Stimulated activated CD8-positive, alpha-beta memory T cell treated with anti-CD3 and anti-CD28 coated beads, Interleukin-12 subunit alpha, Interleukin-12 subunit beta, amount 100 ng/mL, for 24 hours (primary cell): ENCODE measurements at regions not wholly inside any gene's neighbourhood (a gene's known extent, or its start where the extent isn't known, plus 50 kb on each side); places are given as distances from the start of the nearest gene placed in this dataset.

Experiments used
- DNase-seq: peaks from one replicate; pipeline ENCODE4 v3.0.0-alpha.2; 2020; ENCODE audit errors: extremely low read depth

DNA sequence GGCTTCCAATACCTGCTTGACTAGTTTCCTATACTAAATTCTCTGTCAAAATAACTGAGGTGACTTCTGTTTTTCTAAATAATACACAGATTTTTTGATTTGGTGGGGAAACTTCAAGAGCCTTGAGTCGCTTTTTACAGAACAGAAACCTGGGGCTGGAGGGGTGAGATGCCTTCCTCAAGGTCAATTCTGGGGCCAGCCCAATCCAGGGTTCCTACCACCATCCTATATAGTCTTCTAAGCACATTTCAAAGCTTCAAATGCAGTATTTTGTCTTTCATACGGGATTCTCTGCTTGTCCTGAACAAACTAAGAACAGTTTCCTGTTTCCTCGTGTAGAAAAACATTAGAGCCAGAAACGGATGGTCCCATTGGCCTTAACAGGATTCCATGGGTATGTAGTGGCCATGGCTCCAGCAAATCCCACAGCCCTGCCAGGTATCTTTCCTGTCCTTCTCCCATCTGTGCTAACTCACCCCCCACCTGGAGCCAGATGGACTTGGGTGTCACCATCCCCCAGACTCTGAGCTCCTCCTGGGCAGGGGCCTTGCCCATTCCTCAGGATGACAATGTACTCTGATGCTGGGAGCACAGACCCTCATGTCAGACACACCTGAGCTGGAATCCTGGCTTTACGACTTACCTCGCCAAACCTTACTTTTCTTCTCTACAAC, 146.9 kb downstream of the KLF13 start:
- DNase-seq: no peak

DNA sequence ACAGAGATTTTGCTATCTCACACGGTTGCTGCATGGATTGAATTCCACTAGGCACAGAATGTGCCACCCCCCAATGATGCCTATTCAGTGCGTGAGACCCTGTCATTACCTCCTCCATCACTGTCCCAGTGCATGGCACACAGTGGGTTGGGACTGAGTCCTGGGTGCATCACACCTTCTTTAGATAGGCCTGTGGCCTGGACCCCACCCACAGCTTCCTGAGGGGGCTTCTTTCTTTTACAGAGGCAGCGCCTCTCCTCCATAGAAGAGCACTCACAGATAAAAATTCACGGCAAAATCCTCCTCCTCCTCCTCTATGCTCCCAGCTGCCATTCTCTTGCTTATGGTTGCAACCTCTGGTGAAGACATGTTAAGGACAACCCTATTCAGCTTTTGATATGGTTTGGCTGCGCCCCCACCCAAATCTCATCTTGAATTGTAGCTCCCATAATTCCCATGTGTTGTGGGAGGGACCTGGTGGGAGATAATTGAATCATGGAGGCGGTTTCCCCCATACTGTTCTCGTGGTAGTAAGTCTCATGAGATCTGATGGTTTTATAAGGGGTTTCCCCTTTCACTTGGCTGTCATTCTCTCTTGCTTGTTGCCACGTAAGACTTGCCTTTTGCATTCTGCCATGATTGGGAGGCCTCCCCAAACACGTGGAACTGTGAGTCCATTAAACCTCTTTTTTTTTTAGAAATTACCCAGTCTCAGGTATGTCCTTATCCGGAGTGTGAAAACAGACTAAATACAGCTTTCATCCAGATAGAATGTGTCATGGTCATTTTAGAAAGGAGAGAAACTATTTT, 147.6 kb downstream of the KLF13 start:
- DNase-seq: no peak

DNA sequence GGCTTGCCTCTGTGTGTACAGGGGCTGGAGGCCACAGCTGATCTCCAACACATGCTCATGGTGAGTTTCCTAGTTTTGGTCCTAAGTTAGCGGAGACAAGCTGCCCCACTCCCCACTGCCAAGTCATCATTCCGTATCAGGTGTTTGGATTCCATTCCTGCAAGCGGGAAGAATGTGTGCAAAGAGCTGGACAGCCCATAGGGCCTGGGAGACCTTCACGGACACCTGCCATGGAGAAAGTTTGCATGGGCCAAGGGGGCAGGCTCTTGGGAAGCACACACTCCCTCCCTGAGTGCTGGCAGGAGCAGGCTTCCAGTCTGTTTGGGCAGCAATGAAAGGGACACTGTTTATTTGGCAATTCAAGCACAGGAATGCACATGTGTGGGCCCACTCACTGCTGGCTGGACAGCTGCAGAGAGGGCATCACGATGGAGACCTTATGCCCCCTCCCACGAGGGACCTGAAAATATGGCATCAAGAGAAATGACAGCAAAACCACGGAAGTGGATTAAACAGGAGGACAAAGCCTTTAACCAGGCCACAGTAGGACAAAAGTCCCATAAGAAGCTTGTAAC, 149.7 kb downstream of the KLF13 start:
- no peak for DNase-seq

DNA sequence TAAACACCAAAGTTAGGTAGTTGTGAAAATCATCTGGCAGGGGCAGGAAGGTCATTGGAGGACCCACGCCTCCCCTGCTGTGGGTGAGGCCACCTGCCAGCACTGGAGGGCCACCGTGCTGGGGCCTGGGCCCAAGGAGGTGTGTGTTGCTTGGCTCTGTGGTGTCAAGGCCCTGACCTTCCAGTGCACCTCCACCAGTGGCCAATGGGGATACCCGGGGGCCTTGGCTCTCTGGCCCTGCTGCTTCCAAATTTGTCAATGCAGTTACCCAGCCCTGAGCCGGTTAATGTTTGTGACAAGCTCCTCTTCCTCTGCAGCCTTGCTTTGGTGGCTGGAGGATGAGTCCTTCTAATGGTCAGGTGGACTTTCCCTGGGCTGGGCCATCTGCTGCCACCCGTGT, 150.2 kb downstream of the KLF13 start:
- DNase-seq: no peak

DNA sequence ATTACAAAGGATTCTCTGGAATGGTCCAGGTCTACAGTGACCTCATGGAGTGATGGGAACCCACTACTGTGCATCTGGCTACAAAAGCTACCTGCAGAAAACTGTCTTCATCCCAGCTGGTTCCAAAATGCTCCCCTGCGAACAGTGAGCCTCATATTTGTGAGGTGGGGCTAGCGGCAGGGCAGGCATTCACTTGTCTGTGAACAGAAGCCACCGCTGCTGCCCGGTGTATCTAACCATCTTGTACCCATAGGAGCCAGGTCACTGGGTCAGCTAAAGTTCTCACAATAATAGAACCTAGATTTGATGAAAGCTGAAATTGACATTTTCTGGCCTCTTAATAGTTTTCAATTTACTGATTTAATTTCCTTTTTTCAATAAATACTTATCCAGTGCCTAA, 150.7 kb downstream of the KLF13 start:
- no peak for DNase-seq

DNA sequence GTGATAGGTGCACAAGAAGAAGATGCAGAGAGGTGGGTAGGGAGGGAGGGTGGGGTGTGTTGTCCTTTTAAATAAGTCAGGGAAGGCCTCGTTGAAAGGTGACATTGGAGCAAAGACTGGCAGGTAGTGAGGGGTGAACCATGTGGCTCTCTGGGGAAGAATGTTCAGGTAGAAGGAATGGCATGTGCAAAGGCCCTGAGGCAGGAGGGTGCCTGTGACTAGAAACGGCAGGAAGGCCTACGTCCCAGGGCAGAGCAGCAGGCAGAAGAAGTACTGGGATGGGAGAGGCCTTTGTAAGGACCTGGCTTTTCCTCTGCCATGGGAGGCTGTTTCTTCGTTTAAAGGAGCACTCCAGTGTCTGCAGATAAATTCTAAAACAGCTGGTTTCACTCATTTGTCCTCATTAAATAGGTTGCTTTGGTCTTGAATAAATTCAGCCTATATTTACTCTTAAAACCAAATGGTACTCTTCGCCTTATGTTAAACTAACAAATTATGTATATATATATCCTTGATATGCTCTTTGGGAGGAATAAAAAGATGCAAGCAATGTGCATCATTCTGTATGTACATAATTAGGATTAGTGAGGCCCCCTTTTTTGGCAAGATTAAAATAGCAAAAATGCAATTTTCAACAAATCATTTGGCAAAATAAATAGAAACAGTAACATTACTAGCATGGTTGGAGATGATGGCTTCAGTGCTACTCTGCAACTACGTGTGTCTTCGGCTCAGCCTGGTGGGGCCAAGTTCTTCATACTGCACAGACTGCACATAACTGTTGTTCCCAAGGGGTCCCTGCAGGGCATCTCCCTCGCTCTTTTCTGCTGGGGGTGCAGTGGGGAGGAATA, 151.4 kb downstream of the KLF13 start:
- no peak for DNase-seq

DNA sequence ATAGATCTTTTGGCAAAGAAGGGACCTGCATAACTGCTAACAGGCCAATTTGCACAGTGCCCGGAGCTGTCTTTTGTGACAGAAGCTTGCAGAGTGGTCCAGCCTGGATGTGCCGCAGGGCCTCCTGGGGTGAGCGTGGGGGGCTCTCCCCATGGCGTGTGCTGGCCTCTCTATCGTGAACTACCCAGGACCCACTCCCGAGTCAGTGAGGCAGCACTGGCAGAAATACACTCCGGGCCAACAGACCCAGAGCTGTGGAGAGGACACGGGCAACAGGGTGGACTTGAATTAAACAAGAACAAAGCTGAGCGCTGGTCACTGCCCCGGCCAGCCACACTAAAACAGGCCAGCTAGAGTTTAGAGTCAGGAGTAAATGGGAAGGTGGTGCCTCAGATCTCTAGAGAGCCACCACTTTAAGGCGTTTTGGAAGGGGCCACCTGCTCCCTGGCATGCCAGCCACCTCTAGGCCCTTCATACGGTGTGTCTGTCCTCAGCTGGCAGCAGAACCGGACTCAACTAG, 152.1 kb downstream of the KLF13 start:
- no peak for DNase-seq

DNA sequence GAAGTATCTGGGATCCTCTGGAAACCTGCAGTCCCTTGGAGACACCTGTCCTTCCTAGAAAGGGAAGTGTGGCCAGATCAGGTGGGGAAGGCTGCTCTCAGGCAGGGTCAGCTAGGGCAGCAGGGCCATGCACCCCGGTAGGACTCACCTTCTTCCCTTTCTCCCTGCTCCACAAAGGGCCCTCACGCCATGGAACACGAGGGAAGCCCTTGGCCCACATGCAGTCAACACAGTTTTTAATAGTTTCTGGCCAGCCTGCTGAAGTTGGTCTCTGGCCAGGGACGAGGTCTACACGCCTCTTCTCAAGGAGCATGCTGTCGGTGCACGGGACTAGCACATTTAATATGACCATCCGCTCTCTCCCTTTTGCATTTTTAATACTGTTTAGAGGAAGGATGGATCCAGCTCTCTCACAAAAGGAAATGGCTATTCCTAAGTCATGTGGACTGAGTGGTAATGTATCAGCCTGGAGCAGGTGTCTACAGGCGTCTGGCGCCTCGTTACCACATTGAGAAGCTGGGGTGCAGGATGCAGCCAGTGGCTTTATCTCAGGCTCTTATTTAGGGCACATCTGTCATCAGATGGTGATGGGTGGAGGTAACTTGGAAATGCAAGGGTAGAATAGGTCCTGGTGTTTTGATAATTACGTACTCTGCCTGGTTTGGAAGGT, 153.9 kb downstream of the KLF13 start:
- DNase-seq: no peak

DNA sequence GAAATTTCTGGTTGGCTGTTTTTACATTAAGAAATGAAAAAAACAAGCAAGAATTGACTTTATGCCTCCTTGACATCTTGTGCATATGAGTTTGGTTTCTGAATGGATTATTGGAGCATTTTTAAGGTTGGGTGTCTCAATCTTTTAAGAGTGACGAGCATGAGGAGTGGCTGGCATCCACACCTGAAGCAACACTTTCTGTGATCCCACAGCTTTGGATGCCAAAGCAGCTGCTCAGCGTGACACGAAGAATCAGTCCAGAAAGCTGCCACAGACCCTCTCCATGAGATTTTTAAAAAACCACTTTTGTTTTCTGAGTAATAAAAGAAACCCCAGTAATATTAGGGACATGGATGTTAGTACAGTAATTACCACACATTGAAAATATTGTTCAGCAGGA, 154.5 kb downstream of the KLF13 start:
- DNase-seq: no peak

DNA sequence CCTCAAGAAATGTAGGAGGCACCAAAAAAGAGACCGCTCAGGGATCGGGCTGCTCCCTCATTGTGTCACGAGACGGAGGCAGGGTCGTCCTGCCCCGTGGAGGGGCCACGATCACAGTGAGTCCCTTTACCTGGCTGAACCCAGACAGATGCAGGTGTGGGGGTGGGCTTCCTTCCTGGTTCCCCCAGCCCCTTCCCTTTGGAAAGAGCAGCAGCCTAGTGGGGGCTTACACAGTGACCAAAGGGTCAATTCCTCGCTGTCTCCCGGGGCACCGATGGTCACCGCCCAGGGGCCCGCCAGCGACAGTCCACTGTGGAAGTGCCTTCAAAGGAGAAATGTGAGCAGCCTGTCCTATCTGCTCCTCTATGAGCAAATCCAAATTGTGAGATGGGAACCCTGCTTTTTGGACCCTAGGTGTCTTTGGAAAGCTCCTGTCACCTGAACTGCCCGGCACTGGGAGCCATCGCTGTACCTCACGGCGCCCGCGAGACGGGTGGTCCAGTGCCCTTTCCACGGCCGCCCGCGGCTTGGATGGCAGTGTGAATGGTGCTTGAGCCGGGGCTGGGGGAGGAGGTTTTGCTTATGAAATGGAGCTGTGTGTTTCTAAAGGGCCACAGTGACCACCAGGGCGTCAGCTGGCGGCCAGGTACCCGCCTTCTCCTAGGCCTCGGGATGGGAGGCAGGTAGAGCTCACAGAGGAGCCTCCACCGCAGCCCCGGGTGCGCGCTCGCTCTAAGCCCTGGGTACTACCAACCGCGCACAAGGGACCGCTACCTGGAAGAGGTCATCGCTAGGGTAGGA, 155.7 kb downstream of the KLF13 start:
- no peak for DNase-seq

DNA sequence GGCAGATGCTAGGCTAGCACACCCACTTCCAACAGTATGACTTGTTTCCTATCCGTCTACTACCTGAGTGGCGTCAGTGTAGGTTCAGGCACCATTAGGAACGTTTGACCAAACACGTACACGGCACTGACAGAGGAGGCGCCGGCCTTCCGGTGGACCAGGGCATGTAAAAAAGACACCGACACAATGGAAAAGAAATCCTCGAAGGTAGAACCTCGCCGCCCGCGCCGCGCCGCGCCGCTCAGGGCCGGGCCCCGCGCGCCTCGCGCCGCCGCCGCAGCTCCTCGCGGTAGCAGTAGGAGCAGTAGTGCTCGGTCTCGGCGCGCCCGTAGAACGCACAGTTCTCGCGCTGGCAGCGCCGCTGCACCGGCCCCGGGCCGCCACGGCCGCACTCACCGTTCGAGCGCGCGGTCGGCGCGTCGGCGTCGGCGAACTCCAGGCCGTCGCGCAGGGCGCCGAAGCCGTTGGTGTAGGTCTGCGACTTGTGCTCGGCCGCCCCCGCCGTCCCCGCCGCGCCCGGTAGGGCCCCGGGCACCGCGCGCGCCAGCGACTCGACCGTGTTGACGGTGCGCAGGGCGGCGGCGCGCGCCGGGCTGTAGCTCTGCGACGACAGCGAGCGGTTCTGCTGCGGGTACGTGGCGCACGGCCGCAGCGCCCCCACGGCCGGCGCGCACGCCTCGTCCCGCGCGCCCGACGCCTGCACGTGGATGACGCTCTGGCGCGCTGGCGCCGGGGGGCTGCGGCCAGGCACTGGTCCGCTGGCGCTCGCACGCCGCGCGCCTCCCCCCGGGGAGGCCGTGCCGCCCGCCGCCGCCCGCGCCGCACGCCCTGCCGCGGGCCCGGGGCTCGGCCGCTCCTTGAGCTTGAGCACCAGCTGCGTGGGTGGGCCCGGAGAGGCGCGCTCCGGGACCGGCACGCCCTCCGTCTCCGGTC, 156.7 kb downstream of the KLF13 start:
- DNase-seq: no peak

DNA sequence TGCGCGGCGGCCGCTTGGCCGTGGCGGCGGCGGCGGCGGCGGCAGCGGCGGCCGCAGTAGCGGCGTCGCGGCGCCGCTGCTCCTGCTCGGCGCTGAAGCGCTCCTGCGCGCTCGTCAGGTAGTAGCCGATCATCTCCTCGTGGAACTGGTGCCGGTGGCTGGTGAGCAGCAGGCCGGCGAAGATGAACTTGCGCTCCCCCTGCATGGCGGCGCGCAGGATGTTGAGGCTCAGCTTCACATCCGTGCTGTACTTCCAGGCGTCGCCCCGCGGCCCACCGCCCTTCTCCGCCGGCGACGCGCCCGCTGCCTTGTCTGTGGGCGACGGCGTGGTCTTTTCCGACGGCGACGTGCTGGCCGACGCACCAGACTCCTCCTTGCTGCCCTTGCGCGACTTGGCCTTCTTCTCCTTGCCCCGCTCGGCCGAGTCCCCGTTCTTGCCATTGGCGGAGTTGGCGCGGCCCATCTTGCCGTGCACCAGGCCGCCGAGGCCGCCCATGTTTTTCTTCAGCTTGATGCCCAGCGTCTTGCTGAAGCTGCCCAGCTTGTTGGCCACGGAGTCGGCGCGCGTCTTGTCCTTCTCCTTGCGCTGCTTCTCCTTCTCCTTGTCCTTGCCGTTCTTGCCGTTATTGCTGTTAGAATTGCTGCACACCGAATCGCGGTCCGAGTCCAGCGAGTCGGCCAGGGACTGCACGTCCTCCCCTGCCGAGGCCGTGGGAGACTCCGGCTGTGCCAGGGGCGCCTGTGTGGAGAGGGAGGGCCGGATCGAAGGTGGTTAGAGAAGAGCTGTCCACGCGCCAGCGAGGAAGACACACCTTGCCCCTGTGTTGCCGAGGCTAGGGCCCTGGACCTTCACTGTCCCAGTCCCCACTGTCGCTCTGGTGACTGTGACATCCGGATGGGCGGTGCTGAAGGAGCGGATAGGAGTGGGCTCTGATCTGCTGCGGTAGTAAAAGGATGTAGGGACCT, 157.6 kb downstream of the KLF13 start:
- DNase-seq: no peak

DNA sequence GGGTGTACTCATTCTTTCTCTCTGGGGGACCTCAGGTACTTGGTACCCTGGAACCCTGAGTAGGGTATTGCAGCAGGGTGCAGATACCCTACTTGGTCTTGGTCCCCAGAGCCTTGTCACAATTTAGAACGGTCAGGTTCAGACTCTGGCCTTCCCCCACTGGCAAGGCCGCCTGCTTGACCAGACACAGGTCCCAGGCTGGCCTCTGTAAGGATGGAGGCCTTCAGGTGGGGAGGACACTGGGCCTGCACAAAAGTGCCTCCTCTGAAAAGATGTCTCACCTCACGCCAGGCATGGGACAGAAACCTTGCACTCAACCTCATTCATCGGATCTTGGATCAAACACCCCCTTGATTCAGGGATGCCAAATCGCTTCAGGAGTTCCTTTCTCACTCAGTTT, 158.4 kb downstream of the KLF13 start:
- no peak for DNase-seq

DNA sequence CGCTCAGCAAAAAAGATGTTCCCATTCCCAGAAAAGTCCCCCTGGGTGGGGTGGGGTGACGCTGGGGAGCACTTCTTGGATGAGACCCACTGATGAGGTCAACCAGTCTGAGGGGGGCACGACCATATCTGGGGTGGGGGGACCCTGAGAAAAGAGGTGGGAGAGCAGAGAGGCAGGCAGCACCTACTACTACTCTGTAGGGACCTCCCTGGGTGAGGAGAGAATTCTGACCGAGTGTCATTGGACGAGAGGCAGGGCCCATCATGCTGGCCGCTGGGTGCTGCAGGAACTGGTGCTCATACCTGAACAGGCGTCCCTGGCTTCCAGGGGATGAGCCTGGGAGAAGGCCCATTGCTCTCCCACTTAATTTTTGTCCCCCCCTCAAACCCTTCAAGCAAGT, 158.8 kb downstream of the KLF13 start:
- no peak for DNase-seq

DNA sequence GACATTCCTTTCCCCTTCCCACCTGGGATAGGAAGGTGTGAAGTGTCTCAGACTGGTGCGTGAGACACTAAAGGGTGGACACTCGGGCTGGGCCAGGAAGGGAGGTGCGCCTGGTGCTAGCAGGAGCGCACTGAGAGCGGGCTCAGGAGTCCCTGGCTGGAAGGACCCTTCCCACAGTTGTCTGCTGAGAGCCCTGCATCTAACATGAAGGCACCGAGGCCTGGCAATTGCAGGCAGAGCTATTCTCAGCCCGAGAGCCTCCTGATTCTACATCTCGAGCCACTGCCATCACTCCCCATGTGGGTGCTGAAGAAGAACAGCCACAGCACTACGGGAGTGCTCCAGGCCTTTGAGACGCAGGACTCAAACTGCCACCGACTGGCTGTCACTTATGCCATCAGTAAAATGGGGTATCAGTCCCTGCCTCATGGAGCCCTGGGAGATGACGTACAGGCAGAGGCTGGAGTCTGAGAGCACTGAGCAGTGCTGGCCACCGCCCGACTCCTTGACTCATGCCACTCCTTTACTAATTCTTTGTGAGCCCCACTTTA, 159.4 kb downstream of the KLF13 start:
- no peak for DNase-seq

DNA sequence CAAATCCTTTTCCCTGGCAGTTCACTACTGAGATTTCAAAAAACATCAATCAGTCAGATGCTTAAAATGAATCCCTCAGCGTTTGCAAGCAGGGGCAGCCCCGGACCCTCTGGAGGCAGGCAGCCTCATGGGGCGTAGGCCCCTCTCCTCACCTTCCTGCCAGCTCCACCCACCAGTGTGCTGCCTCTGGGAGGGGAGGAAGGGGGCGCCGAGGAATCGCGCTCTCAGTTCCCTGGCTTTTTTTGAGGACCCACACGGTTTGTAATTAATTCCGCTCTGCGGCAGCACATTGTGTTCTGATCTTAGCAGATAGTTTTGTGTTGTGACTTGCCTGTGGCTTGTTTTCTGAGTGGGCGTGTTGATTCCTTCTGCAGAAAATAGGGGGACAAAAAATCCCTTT, 159.9 kb downstream of the KLF13 start:
- no peak for DNase-seq

DNA sequence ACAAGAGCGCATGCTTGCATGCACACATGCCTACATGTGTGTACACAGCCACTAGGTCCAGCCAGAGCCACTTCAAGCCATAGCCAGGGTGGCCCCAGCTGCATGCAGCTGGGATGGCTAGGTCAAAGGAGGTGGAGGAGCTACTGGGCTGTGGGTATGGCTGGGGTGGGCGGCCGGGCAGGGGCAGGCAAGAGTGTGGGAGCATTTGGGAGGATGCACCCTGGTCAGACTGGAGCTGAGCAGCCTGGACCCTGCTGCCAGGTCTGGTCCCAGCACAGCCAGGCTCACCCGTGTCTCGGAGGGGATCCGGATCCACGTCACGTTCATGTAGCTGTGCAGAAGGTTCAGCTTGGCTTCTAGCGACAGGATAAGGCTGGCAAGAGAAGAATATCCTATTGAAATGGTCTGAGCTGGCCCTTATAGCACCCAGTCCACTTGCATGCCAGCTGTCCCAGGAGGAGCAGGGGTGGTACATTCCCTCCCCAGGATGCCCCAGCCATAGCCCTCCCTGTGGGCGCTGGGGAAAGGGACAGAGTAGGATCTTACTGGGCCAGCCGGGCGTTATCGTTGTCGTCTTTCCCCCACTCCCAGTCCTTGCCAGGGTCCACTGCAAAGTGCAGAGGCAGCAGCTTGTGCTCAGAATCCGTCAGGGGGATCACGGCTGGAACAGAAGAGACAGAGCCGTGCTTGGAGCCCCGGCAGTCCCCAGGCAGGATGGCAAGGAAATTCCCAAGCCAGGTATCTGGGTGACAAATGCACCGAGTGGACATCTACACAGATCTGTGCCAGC, 160.5 kb downstream of the KLF13 start:
- DNase-seq: no peak
